SH-SY5Y (cell line): ENCODE measurements at regions not wholly inside any gene's neighbourhood (a gene's known extent, or its start where the extent isn't known, plus 50 kb on each side); places are given as distances from the start of the nearest gene placed in this dataset.

ENCODE experiments used
- GATA2 ChIP-seq: IDR thresholded peaks from 2 replicates; pipeline ENCODE4 v1.6.1; 2011; ENCODE audit warnings: mild to moderate bottlenecking, low read depth, low read length
- GATA3 ChIP-seq: IDR thresholded peaks from 2 replicates; pipeline ENCODE4 v1.6.1; 2011; ENCODE audit warnings: low read depth, mild to moderate bottlenecking, low read length, moderate library complexity

DNA sequence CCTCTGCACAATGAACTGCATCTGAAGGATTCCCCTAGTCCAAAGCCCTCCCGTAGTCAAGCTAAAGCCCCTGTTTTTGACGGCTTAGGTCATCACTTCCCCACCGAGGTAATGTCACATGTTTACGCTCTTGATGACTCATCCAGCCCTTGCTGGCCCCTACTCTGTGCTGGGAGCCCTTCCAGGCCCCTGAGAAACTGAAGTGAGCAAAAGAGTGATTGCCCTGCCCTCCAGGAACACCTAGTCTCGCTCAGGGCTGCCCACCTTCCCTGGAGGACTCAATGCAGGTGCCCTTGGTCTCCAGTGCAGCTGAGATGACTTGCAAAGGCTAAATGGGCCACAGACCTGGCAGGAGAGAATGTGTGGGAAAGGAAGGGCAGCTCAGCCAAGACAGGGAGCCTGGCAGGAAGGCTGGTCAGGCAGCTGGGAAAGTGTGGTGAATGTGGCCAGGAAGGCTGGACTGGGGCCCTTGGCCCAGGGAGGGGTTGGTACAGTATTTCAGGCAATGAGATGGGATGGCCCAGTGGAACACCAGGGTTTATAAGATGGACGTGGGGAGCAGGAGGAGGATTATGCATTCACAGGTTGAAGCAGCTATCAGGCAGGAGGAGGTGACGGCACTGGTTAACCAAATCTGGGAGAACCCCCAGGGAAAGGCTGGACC is 345.6 kb downstream of the NPHP4 start:
- no peak for TF ChIP-seq GATA3
- no peak for TF ChIP-seq GATA2
